ENCODE measurements at regions not wholly inside any gene's neighbourhood (a gene's known extent, or its start where the extent isn't known, plus 50 kb on each side); places are given as distances from the start of the nearest gene placed in this dataset.

- H4K20me1 ChIP-seq (ENCODE audit: control insufficient read depth, insufficient read depth, low read length, poor library complexity, severe bottlenecking): no peaks in the 10 kb centered on the region
- no peak for DNase-seq
- Mint-ChIP-seq H3K27me3 (peaks cover 5% of the 10 kb centered on the region), H3K4me1 (no peaks in the 10 kb centered on the region), H3K4me3 (no peak overlapping the region), H3K9me3 (ENCODE audit: insufficient read depth) (no peaks in the 10 kb centered on the region), H3K27ac (no peak overlapping the region)
- H3K27ac ChIP-seq (ENCODE audit: low read length in 2 of 2): no peak overlapping the region
- H3K4me2 ChIP-seq (replicated peaks; ENCODE audit: low read depth, low read length, poor library complexity, severe bottlenecking): no peak overlapping the region
- H3K4me3 ChIP-seq (ENCODE audit: control extremely low read depth in 1 of 5, extremely low read depth in 1 of 5, insufficient read depth in 1 of 5, low read depth in 2 of 5, low read length in 4 of 5): no peak overlapping the region
- ChIA-PET CTCF (no interaction called here), POLR2A (no interaction called here)
- H3K36me3 ChIP-seq (replicated peaks in 1 of 2; ENCODE audit: control extremely low read depth in 1 of 2, control insufficient read depth in 1 of 2, extremely low read depth in 1 of 2, insufficient read depth in 2 of 2, low read length in 1 of 2): no peaks in the 10 kb centered on the region
- TF ChIP-seq, protein P1, sequence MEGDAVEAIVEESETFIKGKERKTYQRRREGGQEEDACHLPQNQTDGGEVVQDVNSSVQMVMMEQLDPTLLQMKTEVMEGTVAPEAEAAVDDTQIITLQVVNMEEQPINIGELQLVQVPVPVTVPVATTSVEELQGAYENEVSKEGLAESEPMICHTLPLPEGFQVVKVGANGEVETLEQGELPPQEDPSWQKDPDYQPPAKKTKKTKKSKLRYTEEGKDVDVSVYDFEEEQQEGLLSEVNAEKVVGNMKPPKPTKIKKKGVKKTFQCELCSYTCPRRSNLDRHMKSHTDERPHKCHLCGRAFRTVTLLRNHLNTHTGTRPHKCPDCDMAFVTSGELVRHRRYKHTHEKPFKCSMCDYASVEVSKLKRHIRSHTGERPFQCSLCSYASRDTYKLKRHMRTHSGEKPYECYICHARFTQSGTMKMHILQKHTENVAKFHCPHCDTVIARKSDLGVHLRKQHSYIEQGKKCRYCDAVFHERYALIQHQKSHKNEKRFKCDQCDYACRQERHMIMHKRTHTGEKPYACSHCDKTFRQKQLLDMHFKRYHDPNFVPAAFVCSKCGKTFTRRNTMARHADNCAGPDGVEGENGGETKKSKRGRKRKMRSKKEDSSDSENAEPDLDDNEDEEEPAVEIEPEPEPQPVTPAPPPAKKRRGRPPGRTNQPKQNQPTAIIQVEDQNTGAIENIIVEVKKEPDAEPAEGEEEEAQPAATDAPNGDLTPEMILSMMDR (IDR thresholded peaks at IDR 0.05): no peak
- TF ChIP-seq EZH2 (IDR thresholded peaks at IDR 0.05; ENCODE audit: borderline replicate concordance, insufficient read depth, low read depth, low read length, poor library complexity, severe bottlenecking): no peak
- no CpG with 5 or more reads among the region's 1 CpG for WGBS (ENCODE audit: insufficient coverage)
- no peak for ATAC-seq (ENCODE audit: low read depth)
- no peaks in the 10 kb centered on the region for H3K4me1 ChIP-seq (ENCODE audit: control insufficient read depth in 2 of 2, insufficient read depth in 2 of 2, low read length in 2 of 2)
- no peak overlapping the region for H3K9ac ChIP-seq (ENCODE audit: low read length)
- H3K27me3 ChIP-seq (replicated peaks in 1 of 4; ENCODE audit: control extremely low read depth in 1 of 4, control insufficient read depth in 3 of 4, insufficient read depth in 4 of 4, low read length in 3 of 4): no peaks in the 10 kb centered on the region
- no peaks in the 10 kb centered on the region for H3K79me2 ChIP-seq (ENCODE audit: control insufficient read depth, insufficient read depth, low read length)
- H2AFZ ChIP-seq (ENCODE audit: insufficient read depth, low read depth, low read length, poor library complexity, severe bottlenecking): no peak overlapping the region
- intact Hi-C loops (cut with micrococcal nuclease): no loop called here
- H3K9me3 ChIP-seq (ENCODE audit: control extremely low read depth in 1 of 3, control insufficient read depth in 2 of 3, insufficient read depth in 1 of 3, low read length in 2 of 3): peaks cover 0 to 4% (median 0%) of the 10 kb centered on the region in 3 donors
These were observed 165.9 kb downstream of the KIT start for GRCh38 chr4:54823616-54824015.

- no peak for DNase-seq
- H3K4me2 ChIP-seq (replicated peaks; ENCODE audit: low read depth, low read length, poor library complexity, severe bottlenecking): no peak overlapping the region
These were observed 161.3 kb downstream of the KIT start for GRCh38 chr4:54819034-54819433.

More at GRCh38 chr4:54819034-54819433, 161.3 kb downstream of the KIT start:
- H3K4me3 ChIP-seq (ENCODE audit: control extremely low read depth in 1 of 5, extremely low read depth in 1 of 5, insufficient read depth in 1 of 5, low read depth in 2 of 5, low read length in 4 of 5): no peak overlapping the region
- Mint-ChIP-seq H3K27me3 (no peaks in the 10 kb centered on the region), H3K9me3 (ENCODE audit: insufficient read depth) (no peaks in the 10 kb centered on the region), H3K4me3 (no peak overlapping the region), H3K27ac (no peak overlapping the region), H3K4me1 (no peaks in the 10 kb centered on the region)
- H3K4me1 ChIP-seq (ENCODE audit: control insufficient read depth in 2 of 2, insufficient read depth in 2 of 2, low read length in 2 of 2): no peaks in the 10 kb centered on the region
- H3K36me3 ChIP-seq (replicated peaks in 1 of 2; ENCODE audit: control extremely low read depth in 1 of 2, control insufficient read depth in 1 of 2, extremely low read depth in 1 of 2, insufficient read depth in 2 of 2, low read length in 1 of 2): no peaks in the 10 kb centered on the region
- ChIA-PET CTCF (no interaction called here), POLR2A (no interaction called here)
- ATAC-seq (ENCODE audit: low read depth): no peak
- H3K27ac ChIP-seq (ENCODE audit: low read length in 2 of 2): no peak overlapping the region
- no peak overlapping the region for H2AFZ ChIP-seq (ENCODE audit: insufficient read depth, low read depth, low read length, poor library complexity, severe bottlenecking)
- no peaks in the 10 kb centered on the region for H3K9me3 ChIP-seq (ENCODE audit: control extremely low read depth in 1 of 3, control insufficient read depth in 2 of 3, insufficient read depth in 1 of 3, low read length in 2 of 3)
- no peak for TF ChIP-seq EZH2 (IDR thresholded peaks at IDR 0.05; ENCODE audit: borderline replicate concordance, insufficient read depth, low read depth, low read length, poor library complexity, severe bottlenecking)
- TF ChIP-seq, protein P1 (IDR thresholded peaks at IDR 0.05): no peak
- H3K27me3 ChIP-seq (replicated peaks in 1 of 4; ENCODE audit: control extremely low read depth in 1 of 4, control insufficient read depth in 3 of 4, insufficient read depth in 4 of 4, low read length in 3 of 4): no peaks in the 10 kb centered on the region
- H4K20me1 ChIP-seq (ENCODE audit: control insufficient read depth, insufficient read depth, low read length, poor library complexity, severe bottlenecking): no peaks in the 10 kb centered on the region
- H3K9ac ChIP-seq (ENCODE audit: low read length): no peak overlapping the region
- intact Hi-C loops (cut with micrococcal nuclease): no loop called here
- WGBS (ENCODE audit: insufficient coverage): no CpG with 5 or more reads among the region's 5 CpGs
- no peaks in the 10 kb centered on the region for H3K79me2 ChIP-seq (ENCODE audit: control insufficient read depth, insufficient read depth, low read length)

All from B cell (primary cell).